ENCODE measurements at regions not wholly inside any gene's neighbourhood (a gene's known extent, or its start where the extent isn't known, plus 50 kb on each side); places are given as distances from the start of the nearest gene placed in this dataset.

DNA sequence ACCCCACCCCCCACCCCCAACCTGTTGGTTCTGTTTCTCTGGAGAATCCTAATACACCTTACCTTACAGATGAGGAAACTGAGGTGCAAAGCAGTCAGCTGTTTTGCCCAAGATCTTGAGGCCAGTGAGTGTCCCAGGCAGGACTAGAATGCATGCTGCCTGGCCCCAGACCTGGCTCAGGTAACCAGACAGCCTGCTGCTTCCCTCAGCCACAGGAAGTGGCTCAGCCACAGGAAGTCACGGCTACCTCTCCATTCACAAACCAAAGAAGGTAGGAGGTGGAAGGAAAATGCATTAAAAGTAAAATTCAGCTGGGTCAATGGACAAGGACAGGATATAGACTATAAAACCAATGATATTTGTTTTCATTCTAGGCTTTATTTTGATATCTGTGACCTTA is 517.6 kb downstream of the CD83 start:
- H3K9me3 Mint-ChIP-seq: no peaks in the 10 kb centered on the region
- no peaks in the 10 kb centered on the region for H3K27me3 Mint-ChIP-seq (ENCODE audit: low read depth)
- H3K36me3 Mint-ChIP-seq: no peaks in the 10 kb centered on the region
- H3K4me1 Mint-ChIP-seq: peaks cover 64% of the 10 kb centered on the region
- H3K27ac Mint-ChIP-seq: no peak overlapping the region
- H3K4me3 Mint-ChIP-seq: no peak overlapping the region
- CTCF ChIA-PET: no interaction called here
- DNase-seq (ENCODE audit: low spot score) (no peak), ATAC-seq (no peak)
- POLR2A ChIA-PET: no interaction called here
- no peak for TF ChIP-seq CTCF (IDR thresholded peaks at IDR 0.05)
- TF ChIP-seq ETV6 (CRISPR knock-in tag; IDR thresholded peaks at IDR 0.05): no peak
- no peak for TF ChIP-seq SMAD3 (CRISPR knock-in tag; IDR thresholded peaks at IDR 0.05; ENCODE audit: borderline replicate concordance)
- TF ChIP-seq ZNF423 (CRISPR knock-in tag; IDR thresholded peaks at IDR 0.05): no peak
- TF ChIP-seq SOX15 (CRISPR knock-in tag; IDR thresholded peaks at IDR 0.05): no peak
- no peak for TF ChIP-seq TEAD4 (CRISPR knock-in tag; IDR thresholded peaks at IDR 0.05)
- TF ChIP-seq, protein P1, sequence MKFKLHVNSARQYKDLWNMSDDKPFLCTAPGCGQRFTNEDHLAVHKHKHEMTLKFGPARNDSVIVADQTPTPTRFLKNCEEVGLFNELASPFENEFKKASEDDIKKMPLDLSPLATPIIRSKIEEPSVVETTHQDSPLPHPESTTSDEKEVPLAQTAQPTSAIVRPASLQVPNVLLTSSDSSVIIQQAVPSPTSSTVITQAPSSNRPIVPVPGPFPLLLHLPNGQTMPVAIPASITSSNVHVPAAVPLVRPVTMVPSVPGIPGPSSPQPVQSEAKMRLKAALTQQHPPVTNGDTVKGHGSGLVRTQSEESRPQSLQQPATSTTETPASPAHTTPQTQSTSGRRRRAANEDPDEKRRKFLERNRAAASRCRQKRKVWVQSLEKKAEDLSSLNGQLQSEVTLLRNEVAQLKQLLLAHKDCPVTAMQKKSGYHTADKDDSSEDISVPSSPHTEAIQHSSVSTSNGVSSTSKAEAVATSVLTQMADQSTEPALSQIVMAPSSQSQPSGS (CRISPR knock-in tag; IDR thresholded peaks at IDR 0.05; ENCODE audit: borderline replicate concordance, low read depth): no peak
- no peak for TF ChIP-seq NR2C2 (CRISPR knock-in tag; IDR thresholded peaks at IDR 0.05)
- TF ChIP-seq, protein P2, sequence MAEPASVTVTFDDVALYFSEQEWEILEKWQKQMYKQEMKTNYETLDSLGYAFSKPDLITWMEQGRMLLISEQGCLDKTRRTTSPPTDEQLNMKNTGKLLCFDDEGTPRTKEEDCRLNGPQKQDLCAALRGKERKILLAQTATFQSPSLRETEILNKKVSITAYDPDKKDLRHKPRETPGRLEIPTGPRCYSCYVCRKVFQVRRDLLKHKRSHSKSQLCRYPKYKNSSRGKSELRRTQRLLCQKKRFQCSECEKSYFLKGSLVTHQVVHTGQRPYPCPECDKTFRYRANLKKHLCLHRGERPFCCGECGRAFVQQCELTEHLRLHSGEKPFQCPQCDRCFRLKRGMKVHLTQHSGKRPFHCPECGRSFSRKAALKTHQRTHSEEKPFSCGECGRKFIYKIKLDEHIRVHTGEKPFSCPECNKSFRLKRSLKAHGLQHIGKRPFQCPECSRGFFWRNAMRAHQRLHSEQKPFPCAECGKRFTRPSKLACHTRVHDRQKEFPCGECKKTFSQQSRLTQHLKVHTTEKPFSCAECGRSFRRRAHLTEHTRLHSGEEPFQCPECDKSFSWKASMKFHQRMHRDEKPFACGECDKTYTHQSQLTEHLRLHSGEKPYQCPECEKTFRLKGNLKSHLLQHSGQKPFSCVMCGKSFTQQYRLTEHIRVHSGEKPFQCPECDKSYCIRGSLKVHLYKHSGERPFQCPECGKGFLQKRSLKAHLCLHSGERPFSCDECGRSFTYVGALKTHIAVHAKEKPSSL (CRISPR knock-in tag; conservative IDR thresholded peaks at IDR 0.05): no peak
- TF ChIP-seq, protein P3, sequence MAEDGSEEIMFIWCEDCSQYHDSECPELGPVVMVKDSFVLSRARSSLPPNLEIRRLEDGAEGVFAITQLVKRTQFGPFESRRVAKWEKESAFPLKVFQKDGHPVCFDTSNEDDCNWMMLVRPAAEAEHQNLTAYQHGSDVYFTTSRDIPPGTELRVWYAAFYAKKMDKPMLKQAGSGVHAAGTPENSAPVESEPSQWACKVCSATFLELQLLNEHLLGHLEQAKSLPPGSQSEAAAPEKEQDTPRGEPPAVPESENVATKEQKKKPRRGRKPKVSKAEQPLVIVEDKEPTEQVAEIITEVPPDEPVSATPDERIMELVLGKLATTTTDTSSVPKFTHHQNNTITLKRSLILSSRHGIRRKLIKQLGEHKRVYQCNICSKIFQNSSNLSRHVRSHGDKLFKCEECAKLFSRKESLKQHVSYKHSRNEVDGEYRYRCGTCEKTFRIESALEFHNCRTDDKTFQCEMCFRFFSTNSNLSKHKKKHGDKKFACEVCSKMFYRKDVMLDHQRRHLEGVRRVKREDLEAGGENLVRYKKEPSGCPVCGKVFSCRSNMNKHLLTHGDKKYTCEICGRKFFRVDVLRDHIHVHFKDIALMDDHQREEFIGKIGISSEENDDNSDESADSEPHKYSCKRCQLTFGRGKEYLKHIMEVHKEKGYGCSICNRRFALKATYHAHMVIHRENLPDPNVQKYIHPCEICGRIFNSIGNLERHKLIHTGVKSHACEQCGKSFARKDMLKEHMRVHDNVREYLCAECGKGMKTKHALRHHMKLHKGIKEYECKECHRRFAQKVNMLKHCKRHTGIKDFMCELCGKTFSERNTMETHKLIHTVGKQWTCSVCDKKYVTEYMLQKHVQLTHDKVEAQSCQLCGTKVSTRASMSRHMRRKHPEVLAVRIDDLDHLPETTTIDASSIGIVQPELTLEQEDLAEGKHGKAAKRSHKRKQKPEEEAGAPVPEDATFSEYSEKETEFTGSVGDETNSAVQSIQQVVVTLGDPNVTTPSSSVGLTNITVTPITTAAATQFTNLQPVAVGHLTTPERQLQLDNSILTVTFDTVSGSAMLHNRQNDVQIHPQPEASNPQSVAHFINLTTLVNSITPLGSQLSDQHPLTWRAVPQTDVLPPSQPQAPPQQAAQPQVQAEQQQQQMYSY (CRISPR knock-in tag; IDR thresholded peaks at IDR 0.05): no peak
- no peak for TF ChIP-seq USF2 (CRISPR knock-in tag; IDR thresholded peaks at IDR 0.05)
- TF ChIP-seq PRRX2 (CRISPR knock-in tag; IDR thresholded peaks at IDR 0.05): no peak
- no peak for TF ChIP-seq OVOL2 (CRISPR knock-in tag; IDR thresholded peaks at IDR 0.05; ENCODE audit: borderline replicate concordance)
- TF ChIP-seq FOXJ3 (CRISPR knock-in tag; IDR thresholded peaks at IDR 0.05; ENCODE audit: borderline replicate concordance): no peak

DNA sequence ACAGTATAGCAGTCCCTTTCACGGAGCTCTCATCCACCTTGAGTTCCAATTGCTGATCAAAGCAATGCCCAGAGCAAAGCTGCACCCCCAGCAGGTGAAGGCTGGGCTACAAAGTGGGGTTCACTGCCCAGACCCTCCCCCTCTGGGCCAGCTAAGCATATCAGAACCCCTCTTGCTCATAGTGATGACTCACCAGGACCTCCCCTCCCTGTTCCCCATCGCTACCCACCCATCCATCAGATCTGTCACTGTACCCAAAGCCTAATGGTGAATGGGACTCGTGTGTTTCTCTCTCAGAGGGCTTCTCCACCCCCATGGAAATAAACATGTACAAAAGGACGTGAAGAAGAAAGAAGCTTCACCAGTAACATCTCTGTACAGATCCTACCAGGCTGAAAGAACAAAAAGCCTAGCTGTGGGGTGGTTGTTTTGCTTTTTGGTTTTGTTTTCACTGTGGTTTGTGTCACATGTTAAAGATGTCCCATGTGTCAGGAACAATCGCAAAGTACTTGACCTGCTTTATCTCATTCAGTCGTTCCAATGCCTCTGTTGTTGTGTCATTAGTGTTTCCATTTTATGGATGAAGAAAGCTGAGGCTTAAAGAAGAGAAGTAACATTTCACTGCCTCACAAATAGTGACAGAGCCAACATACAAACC is 518.5 kb downstream of the CD83 start:
- no peak for ATAC-seq
- TF ChIP-seq, protein P4, sequence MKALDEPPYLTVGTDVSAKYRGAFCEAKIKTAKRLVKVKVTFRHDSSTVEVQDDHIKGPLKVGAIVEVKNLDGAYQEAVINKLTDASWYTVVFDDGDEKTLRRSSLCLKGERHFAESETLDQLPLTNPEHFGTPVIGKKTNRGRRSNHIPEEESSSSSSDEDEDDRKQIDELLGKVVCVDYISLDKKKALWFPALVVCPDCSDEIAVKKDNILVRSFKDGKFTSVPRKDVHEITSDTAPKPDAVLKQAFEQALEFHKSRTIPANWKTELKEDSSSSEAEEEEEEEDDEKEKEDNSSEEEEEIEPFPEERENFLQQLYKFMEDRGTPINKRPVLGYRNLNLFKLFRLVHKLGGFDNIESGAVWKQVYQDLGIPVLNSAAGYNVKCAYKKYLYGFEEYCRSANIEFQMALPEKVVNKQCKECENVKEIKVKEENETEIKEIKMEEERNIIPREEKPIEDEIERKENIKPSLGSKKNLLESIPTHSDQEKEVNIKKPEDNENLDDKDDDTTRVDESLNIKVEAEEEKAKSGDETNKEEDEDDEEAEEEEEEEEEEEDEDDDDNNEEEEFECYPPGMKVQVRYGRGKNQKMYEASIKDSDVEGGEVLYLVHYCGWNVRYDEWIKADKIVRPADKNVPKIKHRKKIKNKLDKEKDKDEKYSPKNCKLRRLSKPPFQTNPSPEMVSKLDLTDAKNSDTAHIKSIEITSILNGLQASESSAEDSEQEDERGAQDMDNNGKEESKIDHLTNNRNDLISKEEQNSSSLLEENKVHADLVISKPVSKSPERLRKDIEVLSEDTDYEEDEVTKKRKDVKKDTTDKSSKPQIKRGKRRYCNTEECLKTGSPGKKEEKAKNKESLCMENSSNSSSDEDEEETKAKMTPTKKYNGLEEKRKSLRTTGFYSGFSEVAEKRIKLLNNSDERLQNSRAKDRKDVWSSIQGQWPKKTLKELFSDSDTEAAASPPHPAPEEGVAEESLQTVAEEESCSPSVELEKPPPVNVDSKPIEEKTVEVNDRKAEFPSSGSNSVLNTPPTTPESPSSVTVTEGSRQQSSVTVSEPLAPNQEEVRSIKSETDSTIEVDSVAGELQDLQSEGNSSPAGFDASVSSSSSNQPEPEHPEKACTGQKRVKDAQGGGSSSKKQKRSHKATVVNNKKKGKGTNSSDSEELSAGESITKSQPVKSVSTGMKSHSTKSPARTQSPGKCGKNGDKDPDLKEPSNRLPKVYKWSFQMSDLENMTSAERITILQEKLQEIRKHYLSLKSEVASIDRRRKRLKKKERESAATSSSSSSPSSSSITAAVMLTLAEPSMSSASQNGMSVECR (CRISPR knock-in tag; IDR thresholded peaks at IDR 0.05; ENCODE audit: borderline replicate concordance): no peak
- TF ChIP-seq KAT7 (CRISPR knock-in tag; IDR thresholded peaks at IDR 0.05; ENCODE audit: borderline replicate concordance) (no peak), USF1 (CRISPR knock-in tag; IDR thresholded peaks at IDR 0.05) (no peak)
- Mint-ChIP-seq H3K27me3 (ENCODE audit: low read depth) (no peaks in the 10 kb centered on the region), H3K9me3 (no peaks in the 10 kb centered on the region), H3K4me1 (peaks cover 68% of the 10 kb centered on the region), H3K27ac (no peak overlapping the region), H3K36me3 (no peaks in the 10 kb centered on the region), H3K4me3 (no peak overlapping the region)
- ChIA-PET POLR2A (no interaction called here), CTCF (no interaction called here)
- DNase-seq (ENCODE audit: low spot score): no peak
